Stimulated activated CD4-positive, alpha-beta T cell treated with anti-CD3 and anti-CD28 coated beads, Interleukin-2, amount 100 ng/mL, for 24 hours (primary cell): ENCODE measurements at regions not wholly inside any gene's neighbourhood (a gene's known extent, or its start where the extent isn't known, plus 50 kb on each side); places are given as distances from the start of the nearest gene placed in this dataset.
"Not testable (repeated sequence)": the region's sequence is repeated elsewhere in the genome, so short reads cannot be mapped to it uniquely, and the experiment has no call there.

Experiments used
- DNase-seq, 2 donors: peaks; one replicate each; pipeline ENCODE4 v3.0.0-alpha.2; 2020

DNA sequence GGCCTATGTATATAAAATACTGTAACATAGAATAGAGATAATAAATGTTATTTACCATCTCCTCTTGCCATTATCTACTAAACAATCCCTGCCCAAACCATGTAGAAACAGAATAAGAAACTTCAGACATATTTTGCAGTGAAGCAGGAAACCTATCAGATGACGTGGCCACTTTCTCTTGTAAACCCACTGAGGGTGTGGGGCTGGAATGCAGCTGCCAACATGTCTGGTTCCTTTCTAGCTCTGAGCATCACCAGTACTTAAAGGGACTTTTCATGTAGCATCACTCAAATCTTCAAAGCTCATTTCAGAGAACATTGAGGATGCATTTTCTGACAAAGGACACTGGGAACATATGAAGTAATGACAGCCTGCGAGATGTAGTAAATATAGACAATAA, 251.8 kb downstream of the LPIN1 start:
- no peak for DNase-seq

DNA sequence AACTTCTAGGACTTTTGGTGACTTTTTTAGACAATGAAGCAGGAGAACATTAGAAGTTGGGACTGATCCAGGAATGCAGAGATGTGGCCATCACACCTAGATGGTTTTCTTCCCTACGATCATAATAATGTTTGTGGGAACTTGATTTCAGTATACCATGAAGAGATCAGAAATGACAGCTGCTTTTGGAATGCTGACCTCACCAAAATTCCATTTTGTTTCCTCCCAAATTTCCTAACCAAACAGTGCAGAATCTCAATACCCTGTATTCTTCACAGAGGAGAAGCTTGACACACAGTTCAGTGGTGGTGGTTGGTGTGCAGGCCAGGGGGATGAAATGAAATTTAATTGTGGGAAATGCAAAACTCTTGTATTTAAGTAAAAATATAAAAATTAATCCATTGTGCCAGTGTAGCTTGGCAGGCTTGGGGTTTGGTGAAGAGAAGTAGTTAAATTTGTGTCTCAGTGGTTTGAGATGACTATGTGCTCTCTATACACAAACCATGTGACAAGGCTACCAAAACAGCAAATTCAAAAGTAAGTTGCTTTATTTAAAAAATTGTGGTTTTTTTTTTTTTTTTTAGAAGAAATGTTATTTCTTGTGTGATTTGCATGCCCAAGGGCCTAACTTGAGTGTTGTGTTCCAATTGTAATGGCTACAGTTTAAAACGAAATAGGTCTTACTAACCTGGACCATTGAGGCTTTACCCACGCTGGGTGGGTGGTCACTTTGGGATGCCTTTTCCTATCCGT, 252.4 kb downstream of the LPIN1 start:
- DNase-seq, result no peak

DNA sequence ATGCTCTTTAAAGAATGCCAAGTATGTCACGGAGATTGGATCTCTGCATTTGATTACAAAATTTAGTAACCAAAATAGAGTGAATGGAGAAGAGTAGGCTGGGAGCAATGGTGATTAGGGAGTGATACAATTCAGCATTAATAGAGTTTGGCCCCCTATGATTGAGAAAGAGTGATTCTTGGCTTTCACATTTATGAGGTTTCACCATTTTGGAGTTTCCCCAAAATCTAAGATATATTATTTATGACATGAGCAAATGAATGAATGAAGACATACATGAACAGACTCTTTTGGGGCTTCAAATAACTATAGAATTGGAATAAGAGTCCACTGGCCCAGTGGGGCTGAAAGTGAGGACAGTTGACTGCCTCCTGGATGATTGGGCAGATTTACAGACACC, 255.2 kb downstream of the LPIN1 start:
- DNase-seq, result no peak

DNA sequence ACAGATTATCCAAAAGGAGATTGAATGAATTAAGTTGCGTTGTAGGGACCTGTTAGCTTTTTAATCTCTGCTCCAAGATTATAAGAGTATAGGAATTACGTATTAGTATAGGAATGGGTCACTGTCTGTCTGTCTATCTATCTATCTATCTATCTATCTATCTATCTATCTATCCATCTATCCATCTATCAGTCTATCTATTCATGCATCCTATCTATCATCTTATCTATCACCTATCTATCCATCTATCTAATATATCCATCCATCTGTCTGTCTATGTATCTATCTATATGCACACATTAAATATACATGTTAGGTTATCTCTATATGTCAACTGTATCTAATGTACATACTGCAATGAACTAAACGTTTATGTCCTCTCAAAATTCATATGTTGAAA, 255.8 kb downstream of the LPIN1 start:
- no peak for DNase-seq

DNA sequence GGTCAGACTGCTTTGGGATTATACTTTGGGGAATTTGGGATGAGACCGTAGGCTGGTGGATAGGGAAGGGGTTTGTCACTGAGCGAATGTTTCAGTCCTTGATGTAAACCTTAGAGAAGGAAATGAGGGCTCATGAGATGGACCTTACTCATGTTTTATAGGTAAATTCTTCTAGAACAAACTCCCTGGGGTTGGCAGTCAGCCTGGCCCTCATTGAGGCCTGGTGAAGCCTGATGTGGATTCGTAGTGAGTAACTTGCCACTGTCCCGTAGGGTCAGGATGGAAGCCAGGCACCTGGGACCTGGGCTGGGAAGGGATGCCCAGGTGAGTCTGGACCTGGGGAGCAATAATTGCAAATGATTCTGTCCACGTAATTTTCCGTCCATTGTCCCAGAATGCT, 258.3 kb downstream of the LPIN1 start:
- no peak for DNase-seq

DNA sequence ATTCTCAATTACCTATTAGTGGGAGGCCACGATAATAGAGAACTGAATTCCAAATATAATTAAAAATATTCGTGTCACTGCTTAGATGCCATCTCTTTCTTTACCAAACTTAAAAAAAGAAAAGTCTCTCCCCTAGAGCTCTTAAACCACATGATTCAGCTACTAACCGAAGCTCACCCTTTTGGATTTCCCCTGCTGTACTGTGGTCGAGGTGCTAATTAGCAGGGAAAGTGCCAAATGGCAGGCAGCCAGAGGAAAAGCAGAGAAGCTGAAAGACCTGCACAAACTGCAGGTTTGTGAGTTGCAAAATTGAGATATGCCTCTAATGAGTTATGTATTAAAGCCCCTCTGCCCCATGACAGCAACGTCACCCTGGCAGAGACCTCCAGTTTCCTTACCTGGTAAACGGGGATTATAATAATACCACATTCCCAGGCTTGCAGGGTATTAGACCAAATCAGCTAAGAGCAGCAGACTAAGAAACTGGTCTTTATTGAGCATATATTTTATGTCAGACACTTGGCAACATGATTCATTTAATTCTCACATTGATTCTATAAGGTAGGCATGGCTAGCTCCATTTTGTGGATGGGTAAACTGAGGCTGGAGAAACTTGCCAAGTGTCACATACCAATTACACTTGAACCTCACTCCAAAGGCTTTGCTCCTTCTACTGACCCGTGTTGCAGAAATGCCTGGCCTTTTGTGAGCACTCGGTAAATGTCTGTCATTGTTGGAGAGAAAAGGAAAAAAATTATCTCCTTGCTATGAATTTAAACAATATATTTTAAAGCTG, 259.7 kb downstream of the LPIN1 start:
- DNase-seq, result peak; percentile 69 to 78

DNA sequence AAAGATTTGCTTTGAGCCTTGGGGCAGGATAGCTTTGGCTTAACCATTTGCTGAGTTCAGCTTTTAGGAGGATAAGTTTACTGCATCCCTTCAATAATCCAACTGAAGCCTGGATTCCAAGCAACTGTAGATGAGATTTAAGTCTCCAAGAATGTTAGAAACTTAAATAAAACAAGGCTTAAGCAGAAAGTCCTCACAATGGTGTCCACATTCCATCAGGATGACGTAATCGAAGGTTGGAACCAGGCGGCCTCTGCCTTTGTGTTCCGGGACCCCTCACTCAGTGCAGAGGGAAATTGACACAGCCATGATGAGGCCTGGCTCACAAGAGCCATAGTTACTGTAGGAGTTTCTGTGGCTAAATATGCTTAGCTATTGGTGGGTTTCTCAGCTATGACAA, 260.4 kb downstream of the LPIN1 start:
- DNase-seq, result no peak

DNA sequence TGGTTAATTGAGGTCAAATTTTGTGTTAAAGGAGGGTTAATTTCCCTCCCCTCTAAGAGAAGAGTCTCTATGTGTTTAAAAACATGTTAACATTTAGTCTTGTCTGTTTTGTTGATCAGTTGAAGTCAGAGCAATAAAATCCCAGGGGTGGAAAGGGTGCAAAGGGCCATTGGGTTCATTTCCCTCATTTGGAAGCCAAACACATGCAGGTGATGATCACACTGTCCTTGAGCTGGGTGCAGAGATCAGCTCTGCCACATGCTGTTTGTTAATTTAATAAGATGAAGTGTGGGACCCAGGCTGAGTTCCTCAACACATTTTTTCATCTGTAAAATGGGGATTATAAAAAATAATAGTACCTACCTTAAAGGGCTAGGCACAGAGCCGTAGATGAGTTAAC, 260.9 kb downstream of the LPIN1 start:
- DNase-seq, result no peak

DNA sequence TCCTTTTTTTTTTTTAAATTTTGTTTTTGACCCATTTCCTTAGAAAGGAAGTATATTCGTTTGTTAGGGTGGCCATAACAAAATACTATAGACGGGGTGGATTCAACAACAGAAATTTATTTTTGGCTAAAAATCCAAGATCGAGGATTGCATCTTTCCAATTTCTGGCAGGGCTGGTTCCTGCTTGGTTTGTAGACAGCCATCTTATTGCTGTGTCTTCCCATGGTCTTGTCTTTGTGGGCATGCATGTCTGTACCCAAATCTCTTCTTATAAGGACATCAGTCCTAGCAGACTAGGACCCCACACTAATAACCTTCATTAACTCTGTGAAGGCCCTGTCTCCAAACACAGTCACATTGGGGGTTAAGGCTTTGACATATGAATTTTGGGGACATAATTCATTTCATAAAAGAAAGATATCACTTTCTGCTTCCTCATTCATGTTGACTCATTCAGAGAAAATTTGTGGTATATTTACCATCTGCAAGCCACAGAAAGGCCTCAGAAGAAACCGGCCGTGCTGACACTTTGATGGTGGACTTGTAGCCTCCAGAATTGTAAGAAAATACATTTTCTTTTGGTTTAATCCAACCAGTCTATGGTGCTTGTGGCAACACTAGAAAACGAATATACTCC, 262.1 kb downstream of the LPIN1 start:
- no peak for DNase-seq

DNA sequence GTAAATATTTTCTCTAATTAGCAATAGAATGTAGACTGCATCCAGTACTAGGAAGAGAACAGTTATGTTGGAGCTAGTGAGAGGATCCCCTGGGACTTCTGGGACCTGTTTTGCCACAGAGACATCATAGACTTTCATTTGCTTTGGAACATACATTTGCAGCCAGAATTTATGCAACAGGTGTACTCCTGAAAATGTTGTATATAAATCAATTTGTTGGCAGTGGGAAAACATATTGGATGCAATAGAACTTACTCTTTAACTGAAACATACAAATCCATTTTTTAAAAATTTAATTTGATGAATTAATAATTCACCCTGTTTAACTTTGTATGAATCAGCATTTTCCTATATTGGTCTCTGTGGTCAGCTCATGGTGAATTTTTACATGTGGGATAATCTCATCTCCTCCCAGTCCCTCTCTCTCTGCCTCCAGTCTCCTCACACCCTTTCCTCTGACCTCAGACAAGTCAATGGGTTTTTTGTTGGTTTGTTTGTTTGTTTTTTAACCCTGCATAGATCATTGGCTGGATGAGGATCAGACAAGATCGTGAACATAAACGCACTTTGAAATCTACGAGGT, 263.0 kb downstream of the LPIN1 start:
- no peak for DNase-seq

DNA sequence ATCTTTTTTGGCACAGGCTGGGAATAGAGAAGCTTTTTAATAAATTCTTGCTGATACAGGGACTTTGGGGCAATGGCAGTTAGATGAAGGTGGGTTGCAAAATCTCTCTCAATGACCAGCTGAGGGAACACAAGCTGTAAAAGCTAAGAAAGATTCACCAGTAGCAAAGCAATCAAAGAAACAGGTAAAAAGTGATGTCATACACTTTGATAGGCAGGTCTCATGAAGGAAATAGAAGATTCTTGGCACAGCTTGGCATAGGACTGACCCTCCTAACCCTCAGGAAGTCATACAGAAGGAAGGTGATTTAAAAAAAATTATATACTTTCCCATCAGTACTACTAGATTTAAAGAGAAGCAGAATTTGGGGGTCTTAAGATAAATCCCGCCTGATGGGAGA, 263.6 kb downstream of the LPIN1 start:
- no peak for DNase-seq

DNA sequence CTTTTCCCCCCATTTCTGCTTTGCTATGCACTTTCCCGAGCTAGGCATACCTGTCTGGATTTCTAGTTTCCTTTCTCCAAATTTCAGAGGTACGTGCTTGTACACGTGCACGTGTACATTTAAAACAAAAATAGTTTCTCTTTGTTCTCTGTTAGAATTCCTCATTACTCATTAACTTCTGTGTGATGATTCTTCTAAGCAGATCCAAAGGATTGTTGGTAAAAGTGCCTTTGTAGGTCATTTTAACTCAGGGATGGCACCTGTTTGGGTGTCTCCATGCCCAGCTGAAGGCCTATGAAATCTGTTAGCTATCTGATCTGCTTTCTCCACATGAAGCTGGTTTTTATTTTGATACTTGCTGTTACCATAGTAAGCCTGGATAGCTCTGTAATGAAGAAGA, 264.3 kb downstream of the LPIN1 start:
- DNase-seq, result no peak

DNA sequence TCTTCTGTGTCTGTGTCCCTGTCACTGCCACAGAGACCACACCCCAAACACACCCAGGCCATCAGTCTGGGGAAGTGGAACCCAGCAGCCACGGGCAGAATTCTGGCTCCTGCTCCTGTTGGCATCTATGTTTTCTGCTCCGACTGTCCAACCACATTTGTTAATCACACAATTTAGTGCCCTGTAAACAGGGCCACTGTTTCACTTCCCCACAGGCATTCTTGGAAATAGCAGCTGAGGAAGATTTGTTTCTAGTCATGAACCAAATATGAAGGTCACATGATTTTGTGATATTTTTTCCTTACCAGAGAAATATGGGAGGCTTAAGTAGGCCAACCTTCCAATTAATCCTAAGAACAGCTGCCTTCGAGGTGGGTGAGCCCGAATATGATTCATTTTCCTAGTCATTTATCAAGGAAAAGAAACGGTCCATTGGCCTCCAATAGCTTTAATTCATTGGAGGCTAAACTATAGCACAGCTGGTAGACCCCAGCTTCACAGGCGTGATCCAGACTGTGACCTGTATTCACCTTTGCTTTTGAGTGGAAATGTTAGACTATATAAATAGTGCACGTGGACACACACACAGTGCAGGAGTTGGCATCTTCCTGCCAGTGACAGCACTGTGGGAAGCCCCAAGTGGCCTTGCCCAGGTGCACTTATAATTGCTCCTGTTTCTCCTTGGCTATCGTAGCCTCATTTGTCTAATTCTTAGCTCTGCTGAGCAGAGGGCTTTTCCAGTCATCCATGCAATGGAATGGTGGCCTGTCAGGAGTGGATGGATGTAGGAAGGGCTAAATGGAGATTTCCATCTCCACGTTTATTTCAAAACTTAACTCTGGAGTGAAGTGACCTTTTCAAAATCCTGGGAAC, 267.9 kb downstream of the LPIN1 start:
- no peak for DNase-seq

DNA sequence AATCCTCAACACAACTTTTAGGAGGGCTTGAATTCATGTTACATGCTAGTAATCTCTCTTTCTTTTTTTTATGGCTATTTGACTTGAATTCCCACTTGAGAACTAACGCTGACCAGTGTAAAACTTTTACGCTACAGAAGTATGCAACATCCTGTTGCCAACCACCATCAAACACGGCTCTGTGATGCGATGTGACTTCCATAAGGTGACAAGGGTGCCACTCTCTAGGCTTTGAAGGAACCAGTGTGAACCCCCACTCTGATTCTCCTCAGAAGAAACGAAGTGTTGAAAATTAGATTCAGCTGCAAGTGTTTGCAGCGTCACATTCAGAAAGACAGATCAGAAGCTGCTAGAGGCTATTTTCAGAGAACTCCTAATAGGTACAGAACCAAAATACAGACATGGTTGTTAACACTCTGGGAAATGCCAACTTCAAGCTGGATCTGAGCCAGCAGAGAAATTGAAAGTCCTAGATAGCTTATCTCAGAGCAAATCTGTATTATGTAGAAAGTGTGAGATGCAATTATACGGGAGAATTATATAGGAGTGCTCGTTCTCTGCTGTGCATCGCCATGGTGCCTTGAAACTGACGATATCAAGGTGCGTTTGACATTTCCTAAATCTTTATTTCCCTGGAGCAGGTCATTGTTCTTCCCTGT, 271.2 kb downstream of the LPIN1 start:
- no peak for DNase-seq

DNA sequence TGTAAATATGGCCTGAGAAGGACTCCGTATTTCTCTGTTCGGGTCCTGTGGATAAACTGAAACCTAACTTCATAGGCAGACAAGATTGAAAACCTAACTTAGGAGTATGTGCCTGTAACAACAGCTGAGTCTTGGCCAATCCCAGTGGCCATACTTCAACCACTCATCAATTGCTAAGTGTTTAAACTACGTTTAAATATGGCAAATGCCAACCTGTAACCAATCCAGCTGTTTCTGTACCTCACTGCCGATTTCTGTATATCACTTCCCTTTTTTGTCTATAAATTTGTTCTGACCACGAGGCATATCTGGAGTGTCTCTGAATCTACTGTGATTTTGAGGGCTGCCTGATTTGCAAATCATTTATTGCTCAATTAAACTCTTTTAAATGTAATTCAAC, 272.3 kb downstream of the LPIN1 start:
- DNase-seq, result not testable (repeated sequence)

DNA sequence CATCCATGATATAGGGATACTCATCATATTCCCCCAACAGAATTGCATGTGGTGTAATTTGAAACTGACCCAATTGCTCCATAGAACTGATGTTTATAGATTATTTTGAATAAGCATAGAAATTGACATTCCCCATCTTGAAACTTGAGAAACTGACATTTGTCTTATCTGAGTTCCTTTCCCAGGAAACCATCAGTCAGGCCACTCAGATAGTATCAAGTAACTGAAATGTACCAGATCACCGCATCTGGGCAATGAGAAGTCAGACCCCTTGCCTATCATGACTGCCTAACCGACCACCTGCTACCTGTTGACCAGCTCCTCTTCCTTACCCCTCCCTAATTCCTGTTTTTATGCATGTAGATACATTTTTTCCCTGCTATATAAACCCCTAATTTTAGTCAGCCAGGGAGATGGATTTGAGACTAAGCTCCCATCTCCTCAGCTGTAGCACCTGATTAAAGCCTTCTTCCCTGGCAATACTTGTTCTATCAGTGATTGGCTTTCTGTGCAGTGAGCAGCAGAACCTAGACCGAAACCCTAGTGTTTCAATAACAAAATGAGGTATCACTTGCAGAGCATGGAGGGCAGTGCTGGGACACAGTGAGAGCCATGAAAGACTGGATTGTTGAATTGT, 274.5 kb downstream of the LPIN1 start:
- no peak for DNase-seq

DNA sequence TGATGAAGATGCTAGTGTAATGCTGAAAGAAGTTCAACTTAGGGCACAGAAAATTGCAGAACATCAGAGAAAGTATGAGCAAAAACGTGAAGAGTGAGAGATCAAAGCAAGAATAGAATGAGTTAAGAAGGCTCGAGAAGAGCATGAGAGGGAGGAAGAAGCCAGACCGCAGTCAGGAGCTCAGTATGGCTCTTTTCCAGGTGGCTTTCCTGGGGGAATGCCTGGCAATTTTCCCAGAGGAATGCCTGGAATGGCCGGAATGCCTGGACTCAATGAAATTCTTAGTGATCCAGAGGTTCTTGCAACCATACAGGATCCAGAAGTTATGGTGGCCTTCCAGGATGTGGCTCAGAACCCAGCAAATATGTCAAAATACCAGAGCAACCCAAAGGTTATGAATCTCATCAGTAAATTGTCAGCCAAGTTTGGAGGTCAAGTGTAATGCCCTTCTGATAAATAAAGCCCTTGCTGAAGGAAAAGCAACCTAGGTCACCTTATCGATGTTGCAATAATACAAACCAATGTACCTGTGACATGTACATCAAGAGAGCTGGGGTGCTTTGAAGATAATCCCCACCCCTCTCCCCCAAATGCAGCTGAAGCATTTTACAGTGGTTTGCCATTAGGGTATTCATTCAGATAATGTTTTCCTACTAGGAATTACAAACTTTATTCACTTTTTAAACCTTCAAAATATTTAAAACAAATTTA, 277.9 kb downstream of the LPIN1 start:
- DNase-seq, result not testable (repeated sequence)

DNA sequence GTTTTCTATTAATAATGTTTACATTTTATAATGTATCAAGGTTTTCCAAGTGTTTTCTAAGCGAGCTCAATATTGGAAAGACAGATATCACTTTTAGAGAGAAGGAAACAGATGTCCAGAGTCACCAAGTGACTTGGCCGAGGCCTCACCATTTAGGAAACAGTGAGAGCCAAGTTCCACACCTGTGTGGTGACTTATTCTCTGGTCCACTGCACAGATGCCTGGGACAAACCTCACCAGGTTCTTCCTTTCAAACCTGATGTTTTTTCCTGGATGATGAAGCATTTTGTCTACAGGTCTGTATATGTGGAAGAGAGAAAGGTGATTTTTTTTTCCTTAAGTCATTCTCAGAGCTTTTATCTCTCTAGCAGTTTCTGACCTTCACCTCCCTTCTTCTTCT, 280.7 kb downstream of the LPIN1 start:
- DNase-seq, result no peak

DNA sequence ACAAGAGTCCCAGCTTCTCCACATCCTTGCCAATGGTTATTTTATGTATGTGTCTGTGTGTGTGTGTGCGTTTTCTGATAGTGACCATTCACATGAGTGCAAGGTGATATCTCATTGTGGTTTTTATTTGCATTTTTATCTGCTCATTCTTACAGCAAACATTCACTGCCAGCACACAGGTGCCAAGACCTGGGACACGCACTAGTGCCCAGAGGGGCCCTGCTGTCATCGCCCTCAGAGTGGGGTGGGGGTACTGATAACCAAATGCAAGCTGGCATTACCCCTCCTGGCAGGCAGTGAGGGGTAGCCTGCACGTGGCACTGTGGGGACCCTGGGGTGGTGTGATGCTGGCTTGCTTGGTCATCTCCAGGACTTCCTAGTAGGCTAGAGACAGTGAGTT, 285.4 kb downstream of the LPIN1 start:
- no peak for DNase-seq

DNA sequence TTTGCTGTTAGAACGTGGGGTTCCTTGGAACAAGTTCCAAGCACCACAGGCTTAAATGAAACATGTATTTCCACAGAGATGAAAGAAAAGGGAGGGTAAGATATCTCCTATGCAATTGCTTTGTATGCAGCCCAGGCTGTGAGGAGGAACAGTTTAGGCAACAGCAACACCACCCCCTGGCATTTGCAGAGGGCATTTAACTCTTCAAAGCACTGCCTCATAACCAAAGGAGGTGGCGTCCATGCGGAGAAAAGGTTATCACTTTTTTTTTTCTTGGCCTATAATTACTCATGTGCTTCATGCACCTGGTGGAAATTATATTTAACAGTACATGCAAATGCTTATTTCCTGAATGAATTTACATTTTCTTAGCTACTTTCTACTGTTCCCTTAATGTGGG, 286.0 kb downstream of the LPIN1 start:
- no peak for DNase-seq

DNA sequence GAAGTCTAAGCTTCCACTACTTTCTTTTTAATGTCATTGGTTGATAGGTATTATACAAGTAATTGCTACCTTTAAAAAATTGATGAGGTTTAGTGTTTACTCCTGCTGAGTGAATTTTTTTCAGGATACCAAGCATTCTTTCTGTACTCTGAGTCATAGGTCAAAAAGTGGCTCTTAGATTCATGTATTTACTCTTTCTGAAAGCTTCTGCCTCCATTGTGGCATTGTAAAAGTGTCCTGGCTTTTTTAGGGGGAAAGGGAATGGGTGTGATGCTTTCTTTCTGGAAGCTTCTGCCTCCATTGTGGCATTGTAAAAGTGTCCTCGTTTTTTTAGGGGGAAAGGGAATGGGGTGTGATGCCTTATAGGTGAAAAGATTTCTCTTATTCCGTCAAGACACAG, 286.5 kb downstream of the LPIN1 start:
- DNase-seq, result no peak
